ENCODE measurements at regions not wholly inside any gene's neighbourhood (a gene's known extent, or its start where the extent isn't known, plus 50 kb on each side); places are given as distances from the start of the nearest gene placed in this dataset.

GRCh38 chr11:114790910-114791309 is 112.6 kb downstream of the NXPE2 start:
- TF ChIP-seq CTCF (IDR thresholded peaks at IDR 0.05) (no peak), POLR2A (IDR thresholded peaks at IDR 0.05) (no peak)
